ENCODE measurements at regions not wholly inside any gene's neighbourhood (a gene's known extent, or its start where the extent isn't known, plus 50 kb on each side); places are given as distances from the start of the nearest gene placed in this dataset.
"Not testable (repeated sequence)": the region's sequence is repeated elsewhere in the genome, so short reads cannot be mapped to it uniquely, and the experiment has no call there.

DNA sequence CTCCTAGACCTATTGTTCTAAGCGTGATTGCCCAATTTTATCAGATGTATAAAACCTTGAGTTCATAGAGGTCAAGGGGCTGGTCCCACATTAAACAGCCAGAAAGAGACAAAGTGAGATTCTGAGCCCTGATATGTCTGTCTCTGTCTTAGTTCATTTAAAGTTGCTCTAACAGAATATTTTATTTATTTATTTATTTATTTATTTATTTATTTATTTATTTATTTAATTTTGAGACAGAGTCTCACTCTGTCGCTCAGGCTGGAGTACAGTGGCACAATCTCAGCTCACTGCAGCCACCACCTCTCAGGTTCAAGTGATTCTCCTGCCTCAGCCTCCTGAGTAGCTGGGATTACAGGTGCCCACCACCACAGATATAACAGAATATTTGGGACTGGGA, 1999.6 kb upstream of the WWC1 start:
- TF ChIP-seq, protein P1, sequence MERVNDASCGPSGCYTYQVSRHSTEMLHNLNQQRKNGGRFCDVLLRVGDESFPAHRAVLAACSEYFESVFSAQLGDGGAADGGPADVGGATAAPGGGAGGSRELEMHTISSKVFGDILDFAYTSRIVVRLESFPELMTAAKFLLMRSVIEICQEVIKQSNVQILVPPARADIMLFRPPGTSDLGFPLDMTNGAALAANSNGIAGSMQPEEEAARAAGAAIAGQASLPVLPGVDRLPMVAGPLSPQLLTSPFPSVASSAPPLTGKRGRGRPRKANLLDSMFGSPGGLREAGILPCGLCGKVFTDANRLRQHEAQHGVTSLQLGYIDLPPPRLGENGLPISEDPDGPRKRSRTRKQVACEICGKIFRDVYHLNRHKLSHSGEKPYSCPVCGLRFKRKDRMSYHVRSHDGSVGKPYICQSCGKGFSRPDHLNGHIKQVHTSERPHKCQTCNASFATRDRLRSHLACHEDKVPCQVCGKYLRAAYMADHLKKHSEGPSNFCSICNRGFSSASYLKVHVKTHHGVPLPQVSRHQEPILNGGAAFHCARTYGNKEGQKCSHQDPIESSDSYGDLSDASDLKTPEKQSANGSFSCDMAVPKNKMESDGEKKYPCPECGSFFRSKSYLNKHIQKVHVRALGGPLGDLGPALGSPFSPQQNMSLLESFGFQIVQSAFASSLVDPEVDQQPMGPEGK (CRISPR knock-in tag; IDR thresholded peaks at IDR 0.05; ENCODE audit: borderline replicate concordance): not testable (repeated sequence)
- TF ChIP-seq ISL1, ZFP30, ESRRG, ZFP3, CSDC2 (CRISPR knock-in tag; IDR thresholded peaks at IDR 0.05): not testable (repeated sequence)

Data from SK-N-SH treated with all-trans-retinoic acid at 6 μM for 48 hours (cell line).